ENCODE measurements at regions not wholly inside any gene's neighbourhood (a gene's known extent, or its start where the extent isn't known, plus 50 kb on each side); places are given as distances from the start of the nearest gene placed in this dataset.
"Not testable (repeated sequence)": the region's sequence is repeated elsewhere in the genome, so short reads cannot be mapped to it uniquely, and the experiment has no call there.

DNA sequence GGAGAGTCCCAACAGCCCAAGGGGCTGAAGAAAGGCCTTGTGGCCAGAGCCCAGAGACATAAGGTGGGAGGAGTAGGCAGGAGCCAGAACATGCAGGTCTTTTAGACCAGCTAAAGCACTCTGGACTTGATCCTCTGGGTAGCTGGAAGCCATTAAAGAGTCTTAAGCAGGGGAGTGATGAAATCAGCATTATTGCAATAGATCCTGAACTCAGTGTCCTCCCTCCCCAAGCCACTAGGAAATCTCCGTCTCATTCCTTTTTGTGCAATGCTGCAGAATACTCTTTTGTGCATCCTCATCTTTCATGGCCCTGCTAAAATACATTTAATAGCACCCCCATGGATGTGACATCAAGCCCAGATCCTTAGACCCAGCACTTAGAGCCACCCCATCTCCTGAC is 58.6 kb upstream of the ZCCHC2 start:
- Histone ChIP-seq H3K27ac (ENCODE audit: low read depth, low read length) (no peak overlapping the region), H2AK5ac (ENCODE audit: low read length) (no peak overlapping the region), H2BK15ac (replicated peaks; ENCODE audit: low read depth) (no peak overlapping the region), H2BK120ac (ENCODE audit: low read depth, low read length) (no peak overlapping the region), H3K36me3 (ENCODE audit: control insufficient read depth, insufficient read depth, low read length) (no peaks in the 10 kb centered on the region), H4K5ac (ENCODE audit: low read length) (no peak overlapping the region), H3K9ac (ENCODE audit: low read length) (no peak overlapping the region), H3K18ac (ENCODE audit: low read length) (no peak overlapping the region), H2BK5ac (ENCODE audit: low read length) (no peak overlapping the region), H3K23ac (ENCODE audit: low read length) (no peak overlapping the region), H3K79me1 (ENCODE audit: low read length) (no peaks in the 10 kb centered on the region), H3K27me3 (ENCODE audit: insufficient read depth, low read length, poor library complexity) (no peaks in the 10 kb centered on the region), H3K79me2 (ENCODE audit: control insufficient read depth, insufficient read depth, low read length) (no peaks in the 10 kb centered on the region), H3K56ac (ENCODE audit: low read length) (no peak overlapping the region), H3K4ac (ENCODE audit: low read depth, low read length) (no peak overlapping the region), H3K4me1 (ENCODE audit: control insufficient read depth, low read depth, low read length) (no peaks in the 10 kb centered on the region), H3K4me3 (ENCODE audit: low read length) (no peak overlapping the region), H3K4me2 (ENCODE audit: low read length) (no peak overlapping the region), H4K8ac (ENCODE audit: low read depth, low read length) (no peak overlapping the region)
- WGBS (ENCODE audit: extremely low coverage, insufficient coverage, low lambda C conversion rate) = no CpG with 5 or more reads among the region's 1 CpG
- DNase-seq = no peak

DNA sequence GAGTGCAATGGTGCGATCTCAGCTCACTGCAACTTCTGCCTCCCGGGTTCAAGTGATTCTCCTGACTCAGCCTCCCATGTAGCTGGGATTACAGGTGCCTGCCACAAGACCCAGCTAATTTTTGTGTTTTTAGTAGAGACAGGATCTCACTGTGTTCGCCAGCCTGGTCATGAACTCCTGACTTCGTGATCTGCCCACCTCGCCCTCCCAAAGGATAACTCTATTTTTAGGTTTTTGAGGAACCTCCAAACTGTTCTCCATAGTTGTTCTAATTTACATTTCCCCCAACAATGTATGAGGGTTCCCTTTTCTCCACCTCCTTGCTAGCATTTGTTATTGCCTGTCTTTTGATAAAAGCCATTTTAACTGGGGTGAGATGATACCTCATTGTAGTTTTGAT is 53.7 kb upstream of the ZCCHC2 start:
- not testable (repeated sequence) for H3K27me3 ChIP-seq (ENCODE audit: insufficient read depth, low read length, poor library complexity); H2BK5ac ChIP-seq (ENCODE audit: low read length); H3K18ac ChIP-seq (ENCODE audit: low read length); H4K8ac ChIP-seq (ENCODE audit: low read depth, low read length); H3K56ac ChIP-seq (ENCODE audit: low read length); H3K4ac ChIP-seq (ENCODE audit: low read depth, low read length); H3K4me3 ChIP-seq (ENCODE audit: low read length); H3K9ac ChIP-seq (ENCODE audit: low read length); H3K23ac ChIP-seq (ENCODE audit: low read length); H3K4me2 ChIP-seq (ENCODE audit: low read length); H3K79me2 ChIP-seq (ENCODE audit: control insufficient read depth, insufficient read depth, low read length); H3K27ac ChIP-seq (ENCODE audit: low read depth, low read length); H4K5ac ChIP-seq (ENCODE audit: low read length); DNase-seq; H3K79me1 ChIP-seq (ENCODE audit: low read length); H2AK5ac ChIP-seq (ENCODE audit: low read length); H2BK120ac ChIP-seq (ENCODE audit: low read depth, low read length); H3K36me3 ChIP-seq (ENCODE audit: control insufficient read depth, insufficient read depth, low read length); H2BK15ac ChIP-seq (replicated peaks; ENCODE audit: low read depth); H3K4me1 ChIP-seq (ENCODE audit: control insufficient read depth, low read depth, low read length)
- WGBS (ENCODE audit: extremely low coverage, insufficient coverage, low lambda C conversion rate) = no CpG with 5 or more reads among the region's 5 CpGs
